ENCODE measurements at regions not wholly inside any gene's neighbourhood (a gene's known extent, or its start where the extent isn't known, plus 50 kb on each side); places are given as distances from the start of the nearest gene placed in this dataset.

GRCh38 chr13:34207334-34207733, 389.4 kb downstream of the RFC3 start:
- no peak for TF ChIP-seq GATA2 (IDR thresholded peaks at IDR 0.05; ENCODE audit: low read depth, low read length)
- TF ChIP-seq GATA3 (IDR thresholded peaks at IDR 0.05; ENCODE audit: low read depth, low read length), result no peak

Measured in SH-SY5Y (cell line).